WERI-Rb-1 (cell line): ENCODE measurements at regions not wholly inside any gene's neighbourhood (a gene's known extent, or its start where the extent isn't known, plus 50 kb on each side); places are given as distances from the start of the nearest gene placed in this dataset.
A peak's percentile ranks its signal among the peaks of the same experiment; 100 is the strongest.

ENCODE experiments used
- DNase-seq: peaks from one replicate; pipeline ENCODE4 v3.0.0-alpha.2; 2020
- H3K27ac ChIP-seq: fragments of 250-450 bp; sonication (Bioruptor Pico); 2 replicates; pipeline ENCODE4 v1.5.1; 2020; ENCODE audit warnings: mild to moderate bottlenecking, moderate library complexity
- H3K27me3 ChIP-seq: fragments of 250-450 bp; sonication (Bioruptor Pico); 2 replicates; pipeline ENCODE4 v1.5.1; 2021; ENCODE audit warnings: mild to moderate bottlenecking, low read depth, moderate library complexity; ENCODE audit not compliant: insufficient read depth, severe bottlenecking
- H3K36me3 ChIP-seq: fragments of 250-450 bp; sonication (Bioruptor Pico); 2 replicates; pipeline ENCODE4 v1.5.1; 2020; ENCODE audit warnings: mild to moderate bottlenecking, moderate library complexity
- H3K4me3 ChIP-seq: 2 replicates; pipeline ENCODE4 v1.5.1; 2011; ENCODE audit warnings: low read depth, mild to moderate bottlenecking, control low read depth, low read length
- H3K9me3 ChIP-seq: fragments of 250-450 bp; sonication (Bioruptor Pico); 2 replicates; pipeline ENCODE4 v1.5.1; 2021; ENCODE audit warnings: mild to moderate bottlenecking, moderate library complexity; ENCODE audit not compliant: severe bottlenecking
- CTCF ChIP-seq: IDR thresholded peaks from 2 replicates; pipeline ENCODE4 v1.5.1; 2011; ENCODE audit warnings: low read depth, mild to moderate bottlenecking, control low read depth, inconsistent platforms, low read length

- H3K9me3 ChIP-seq, result peaks cover 5% of the 10 kb centered on the region
- H3K27me3 ChIP-seq, result peaks cover 82% of the 10 kb centered on the region
- H3K27ac ChIP-seq, result no peak overlapping the region
- H3K4me3 ChIP-seq, result no peak overlapping the region
- DNase-seq, result no peak
- TF ChIP-seq CTCF, result no peak
- no peaks in the 10 kb centered on the region for H3K36me3 ChIP-seq
Observed at GRCh38 chr1:232178191-232178590, 451.7 kb downstream of the SIPA1L2 start.

DNA sequence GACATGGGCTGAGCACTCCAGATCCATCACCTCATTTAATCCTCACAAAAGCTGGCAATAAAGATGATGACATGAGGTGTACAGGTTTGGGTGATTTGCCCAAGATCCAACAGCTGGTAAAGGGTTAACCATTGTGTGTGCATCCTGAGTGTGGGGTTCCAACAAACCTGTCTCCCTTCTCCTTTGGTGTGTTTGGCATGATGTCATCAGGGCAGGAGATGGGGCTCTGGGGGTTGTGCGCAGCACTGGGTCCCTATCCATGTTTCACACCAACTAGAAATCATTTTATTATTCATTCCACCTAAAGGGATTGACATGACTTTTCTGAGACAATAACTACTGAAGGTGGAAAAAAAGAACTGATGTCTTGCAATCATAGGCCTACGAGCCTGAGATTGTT, 452.5 kb downstream of the SIPA1L2 start:
- no peak for DNase-seq
- TF ChIP-seq CTCF, result no peak
- Histone ChIP-seq H3K36me3 (no peaks in the 10 kb centered on the region), H3K27ac (no peak overlapping the region), H3K27me3 (peaks cover 74% of the 10 kb centered on the region), H3K9me3 (peaks cover 5% of the 10 kb centered on the region), H3K4me3 (no peak overlapping the region)

DNA sequence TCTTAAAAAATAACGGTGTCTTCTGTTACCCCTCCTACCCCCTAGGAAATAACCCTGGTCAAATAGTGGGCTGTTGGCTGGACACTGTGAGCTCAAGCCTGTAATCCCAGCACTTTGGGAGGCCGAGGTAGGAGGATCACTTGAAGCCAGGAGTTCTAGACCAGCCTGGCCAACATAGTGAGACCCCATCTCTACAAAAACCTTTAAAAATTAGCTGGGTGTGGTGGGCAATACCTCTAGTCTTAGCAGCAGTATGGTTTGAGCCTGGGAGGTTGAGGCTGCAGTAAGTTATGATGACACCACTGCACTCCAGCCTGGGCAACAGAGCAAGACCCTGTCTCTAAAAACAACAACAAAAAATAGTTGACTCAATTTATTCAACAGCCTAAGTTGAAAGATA, 453.7 kb downstream of the SIPA1L2 start:
- Histone ChIP-seq H3K36me3 (no peaks in the 10 kb centered on the region), H3K27me3 (peaks cover 62% of the 10 kb centered on the region), H3K4me3 (no peak overlapping the region), H3K9me3 (peaks cover 5% of the 10 kb centered on the region), H3K27ac (no peak overlapping the region)
- no peak for TF ChIP-seq CTCF
- DNase-seq, result no peak

- no peak for TF ChIP-seq CTCF
- Histone ChIP-seq H3K9me3 (peaks cover 5% of the 10 kb centered on the region), H3K27ac (no peak overlapping the region), H3K4me3 (no peak overlapping the region), H3K27me3 (peaks cover 44% of the 10 kb centered on the region), H3K36me3 (no peaks in the 10 kb centered on the region)
- DNase-seq, result no peak
Observed at GRCh38 chr1:232174306-232174705, 455.6 kb downstream of the SIPA1L2 start.

DNA sequence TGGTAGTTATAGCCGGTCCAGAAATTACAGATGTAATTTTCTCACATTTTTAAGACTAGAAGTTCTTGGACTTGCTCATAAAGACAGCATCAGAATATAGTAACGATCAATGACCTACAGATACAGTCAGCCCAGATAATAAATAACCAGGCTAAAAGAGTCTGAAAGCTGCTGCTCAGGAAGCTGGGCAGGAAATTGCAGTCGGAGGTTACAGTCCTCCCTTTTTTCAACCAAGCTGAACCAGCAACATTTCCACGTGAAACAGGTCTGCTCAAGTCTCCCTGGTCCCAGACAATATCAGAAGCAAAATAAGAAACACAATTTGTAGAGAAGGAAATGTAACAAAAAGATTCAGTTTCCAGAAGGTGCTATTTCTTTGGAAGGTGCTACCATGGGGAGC, 457.4 kb downstream of the SIPA1L2 start:
- Histone ChIP-seq H3K27me3 (peaks cover 28% of the 10 kb centered on the region), H3K27ac (no peak overlapping the region), H3K9me3 (peaks cover 5% of the 10 kb centered on the region), H3K36me3 (no peaks in the 10 kb centered on the region), H3K4me3 (no peak overlapping the region)
- no peak for DNase-seq
- TF ChIP-seq CTCF, result no peak

DNA sequence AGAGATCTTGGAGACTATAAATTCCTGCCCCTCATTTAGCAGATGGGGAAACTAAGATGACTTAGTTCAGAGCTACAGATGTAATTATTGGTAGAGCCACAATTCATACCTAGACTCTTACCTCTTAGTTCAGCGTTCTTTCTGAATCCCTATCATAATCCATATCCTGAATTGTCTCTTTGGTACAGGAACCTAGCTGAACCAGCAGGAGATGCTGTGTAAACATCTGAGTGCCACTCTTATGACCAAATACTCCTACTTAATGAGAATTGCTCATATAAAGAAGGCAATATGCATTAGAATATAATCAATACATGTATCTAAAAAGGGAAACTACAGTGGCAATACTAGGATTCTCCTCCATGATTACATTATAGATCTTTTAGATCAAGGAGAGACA, 459.0 kb downstream of the SIPA1L2 start:
- no peaks in the 10 kb centered on the region for H3K36me3 ChIP-seq
- no peak overlapping the region for H3K27ac ChIP-seq
- peaks cover 12% of the 10 kb centered on the region for H3K27me3 ChIP-seq
- H3K9me3 ChIP-seq, result no peaks in the 10 kb centered on the region
- TF ChIP-seq CTCF, result peak; percentile 23; the same call in 1 of the 2 replicates
- DNase-seq, result no peak
- no peak overlapping the region for H3K4me3 ChIP-seq
